Sigmoid colon (tissue), 3 donors: ENCODE measurements at regions not wholly inside any gene's neighbourhood (a gene's known extent, or its start where the extent isn't known, plus 50 kb on each side); places are given as distances from the start of the nearest gene placed in this dataset.

Source experiments
- CTCF ChIP-seq, 4 experiments: fragments of 450-650 bp in 3 of 4; fragments of 200-600 bp in 1 of 4; IDR thresholded peaks; one replicate each; pipeline ENCODE4 v1.5.1; 2016 to 2019; ENCODE audit warnings: antibody characterized with exemption in 4 of 4, mild to moderate bottlenecking in 3 of 4, moderate library complexity in 2 of 4
- POLR2A ChIP-seq, 2 donors: fragments of 450-650 bp; IDR thresholded peaks; one replicate each; pipeline ENCODE4 v1.6.1; 2016; ENCODE audit warnings: antibody characterized with exemption in 2 of 2, mild to moderate bottlenecking in 2 of 2, moderate library complexity in 2 of 2

GRCh38 chr3:81279481-81280379, 481.7 kb downstream of the GBE1 start:
- TF ChIP-seq CTCF (IDR thresholded peaks at IDR 0.05) (no peak), POLR2A (IDR thresholded peaks at IDR 0.05) (no peak)
